Lower leg skin (tissue), 3 donors: ENCODE measurements at regions not wholly inside any gene's neighbourhood (a gene's known extent, or its start where the extent isn't known, plus 50 kb on each side); places are given as distances from the start of the nearest gene placed in this dataset.
"Not testable (repeated sequence)": the region's sequence is repeated elsewhere in the genome, so short reads cannot be mapped to it uniquely, and the experiment has no call there.

ENCODE experiments used
- CTCF ChIP-seq, 3 donors: fragments of 450-650 bp; IDR thresholded peaks; one replicate each; pipeline ENCODE4 v1.5.1; 2016; ENCODE audit warnings: antibody characterized with exemption in 3 of 3, mild to moderate bottlenecking in 3 of 3, moderate library complexity in 2 of 3
- POLR2A ChIP-seq, 2 donors: fragments of 450-650 bp; IDR thresholded peaks; one replicate each; pipeline ENCODE4 v1.6.1; 2016 to 2017; ENCODE audit warnings: antibody characterized with exemption in 2 of 2, mild to moderate bottlenecking in 1 of 2, moderate library complexity in 1 of 2

- TF ChIP-seq CTCF, POLR2A (IDR thresholded peaks at IDR 0.05): not testable (repeated sequence)
Measured at GRCh38 chr12:105446460-105446859, 116.0 kb downstream of the C12orf75 start.
